Head of caudate nucleus (tissue), 42 donors: ENCODE measurements at regions not wholly inside any gene's neighbourhood (a gene's known extent, or its start where the extent isn't known, plus 50 kb on each side); places are given as distances from the start of the nearest gene placed in this dataset.
A peak's percentile ranks its signal among the peaks of the same experiment; 100 is the strongest.

ENCODE experiments used
- DNase-seq, 42 donors: peaks; one replicate each; pipeline versions ENCODE4 v3.0.0 to v3.0.0-alpha.2; 2020 to 2021; ENCODE audit warnings: mixed read lengths in 7 of 42
- intact Hi-C: fragments of 100-400 bp; cut with DNase I; formaldehyde crosslinking; loops from one replicate; pipeline ENCODE4 v1.15.0; 2022

- intact Hi-C loops = no loop called here
- DNase-seq = no peak
Observed at GRCh38 chr9:111152614-111153406, 114.5 kb upstream of the LPAR1 start.

GRCh38 chr9:111151537-111151936, 113.3 kb upstream of the LPAR1 start:
- intact Hi-C loops = no loop called here
- no peak for DNase-seq

GRCh38 chr9:111150181-111150580, 111.9 kb upstream of the LPAR1 start:
- DNase-seq = no peak
- intact Hi-C loops = no loop called here

- DNase-seq = no peak
Observed at GRCh38 chr9:111149018-111149759, 110.9 kb upstream of the LPAR1 start.

GRCh38 chr9:111148052-111149017, 110.1 kb upstream of the LPAR1 start:
- no peak for DNase-seq
- intact Hi-C loops = no loop called here

More at GRCh38 chr9:111149018-111149759, 110.9 kb upstream of the LPAR1 start:
- intact Hi-C loops = no loop called here

GRCh38 chr9:111147041-111147440, 108.8 kb upstream of the LPAR1 start:
- DNase-seq = no peak
- intact Hi-C loops = no loop called here

GRCh38 chr9:111144741-111145140, 106.5 kb upstream of the LPAR1 start:
- DNase-seq = no peak
- intact Hi-C loops = no loop called here

- DNase-seq = peak in 11 of 42 donors; percentile 8 to 47 (median 21)
- intact Hi-C loops = no loop called here
Observed at GRCh38 chr9:111136180-111136579, 97.9 kb upstream of the LPAR1 start.

GRCh38 chr9:111131211-111131610, 92.9 kb upstream of the LPAR1 start:
- intact Hi-C loops = no loop called here
- no peak for DNase-seq

- intact Hi-C loops = no loop called here
Observed at GRCh38 chr9:111120526-111120925, 82.3 kb upstream of the LPAR1 start.

GRCh38 chr9:111118256-111118948, 80.1 kb upstream of the LPAR1 start:
- DNase-seq = no peak
- intact Hi-C loops = no loop called here

More at GRCh38 chr9:111120526-111120925, 82.3 kb upstream of the LPAR1 start:
- no peak for DNase-seq

GRCh38 chr9:111114486-111114885, 76.2 kb upstream of the LPAR1 start:
- intact Hi-C loops = no loop called here
- no peak for DNase-seq

- intact Hi-C loops = no loop called here
- no peak for DNase-seq
Observed at GRCh38 chr9:111113712-111114111, 75.4 kb upstream of the LPAR1 start.

GRCh38 chr9:111110805-111111204, 72.5 kb upstream of the LPAR1 start:
- DNase-seq = no peak
- intact Hi-C loops = no loop called here

GRCh38 chr9:111108946-111109345, 70.7 kb upstream of the LPAR1 start:
- intact Hi-C loops = no loop called here
- DNase-seq = no peak

GRCh38 chr9:111107141-111107540, 68.9 kb upstream of the LPAR1 start:
- intact Hi-C loops = no loop called here
- DNase-seq = no peak

GRCh38 chr9:111106202-111106601, 67.9 kb upstream of the LPAR1 start:
- intact Hi-C loops = no loop called here
- peak in 6 of 42 donors; percentile 7 to 37 (median 16) for DNase-seq

- no peak for DNase-seq
- intact Hi-C loops = no loop called here
Observed at GRCh38 chr9:111102793-111103464, 64.7 kb upstream of the LPAR1 start.
